ENCODE measurements at regions not wholly inside any gene's neighbourhood (a gene's known extent, or its start where the extent isn't known, plus 50 kb on each side); places are given as distances from the start of the nearest gene placed in this dataset.

- DNase-seq (ENCODE audit: low read depth, low spot score): no peak
- H3K4me3 ChIP-seq (ENCODE audit: low read depth, low read length): no peak overlapping the region
- no peak for TF ChIP-seq CTCF (IDR thresholded peaks at IDR 0.05; ENCODE audit: low read depth, low read length)
- in situ Hi-C loops (cut with HindIII; ENCODE audit: low sequenced_read_pairs): no loop called here
These were observed 546.2 kb downstream of the TUSC7 start for GRCh38 chr3:117255736-117256135.

GRCh38 chr3:117261983-117262421, 552.4 kb downstream of the TUSC7 start:
- H3K4me3 ChIP-seq (ENCODE audit: low read depth, low read length): no peak overlapping the region
- in situ Hi-C loops (cut with HindIII; ENCODE audit: low sequenced_read_pairs): no loop called here
- no peak for TF ChIP-seq CTCF (IDR thresholded peaks at IDR 0.05; ENCODE audit: low read depth, low read length)
- no peak for DNase-seq (ENCODE audit: low read depth, low spot score)

GRCh38 chr3:117263270-117263669, 553.7 kb downstream of the TUSC7 start:
- DNase-seq (ENCODE audit: low read depth, low spot score): no peak
- in situ Hi-C loops (cut with HindIII; ENCODE audit: low sequenced_read_pairs): no loop called here
- no peak for TF ChIP-seq CTCF (IDR thresholded peaks at IDR 0.05; ENCODE audit: low read depth, low read length)
- no peak overlapping the region for H3K4me3 ChIP-seq (ENCODE audit: low read depth, low read length)

- in situ Hi-C loops (cut with HindIII; ENCODE audit: low sequenced_read_pairs): no loop called here
- no peak for TF ChIP-seq CTCF (IDR thresholded peaks at IDR 0.05; ENCODE audit: low read depth, low read length)
- no peak overlapping the region for H3K4me3 ChIP-seq (ENCODE audit: low read depth, low read length)
- DNase-seq (ENCODE audit: low read depth, low spot score): no peak
These were observed 554.2 kb downstream of the TUSC7 start for GRCh38 chr3:117263745-117264144.

- in situ Hi-C loops (cut with HindIII; ENCODE audit: low sequenced_read_pairs): no loop called here
- DNase-seq (ENCODE audit: low read depth, low spot score): no peak
- TF ChIP-seq CTCF (IDR thresholded peaks at IDR 0.05; ENCODE audit: low read depth, low read length): no peak
- no peak overlapping the region for H3K4me3 ChIP-seq (ENCODE audit: low read depth, low read length)
These were observed 554.8 kb downstream of the TUSC7 start for GRCh38 chr3:117264204-117264994.

- TF ChIP-seq CTCF (IDR thresholded peaks at IDR 0.05; ENCODE audit: low read depth, low read length): no peak
- in situ Hi-C loops (cut with HindIII; ENCODE audit: low sequenced_read_pairs): no loop called here
- no peak for DNase-seq (ENCODE audit: low read depth, low spot score)
- no peak overlapping the region for H3K4me3 ChIP-seq (ENCODE audit: low read depth, low read length)
These were observed 557.2 kb downstream of the TUSC7 start for GRCh38 chr3:117266806-117267205.

Data from astrocyte of the spinal cord (primary cell).